NCI-H1694 treated with DMSO at 0.1 percent for 48 hours (cell line): ENCODE measurements at regions not wholly inside any gene's neighbourhood (a gene's known extent, or its start where the extent isn't known, plus 50 kb on each side); places are given as distances from the start of the nearest gene placed in this dataset.

ENCODE experiments used
- DNase-seq: peaks from one replicate; lab custom pipeline; 2025; lab: John Stamatoyannopoulos, UW

- no peak for DNase-seq
Observed at GRCh38 chr18:78071166-78071710, 821.6 kb downstream of the GALR1 start.

DNA sequence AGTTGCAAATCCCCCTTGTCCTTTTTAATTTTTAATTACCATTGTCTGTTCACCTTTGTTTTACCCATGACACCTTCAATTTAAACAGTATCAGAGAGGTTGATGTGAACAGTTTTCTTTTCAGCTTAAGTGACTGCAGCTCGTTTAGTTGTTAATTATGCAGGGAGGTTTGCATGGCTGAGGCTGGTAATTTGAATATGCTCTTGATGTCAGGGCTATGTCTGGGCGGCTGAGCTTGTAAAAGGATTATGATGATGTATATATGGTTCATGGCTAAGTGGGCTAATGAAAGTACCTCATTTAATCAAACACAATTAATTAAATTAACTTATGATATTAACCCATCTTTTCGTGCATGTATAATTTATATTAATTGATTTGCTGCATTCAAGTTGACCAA is 822.1 kb downstream of the GALR1 start:
- DNase-seq = no peak

DNA sequence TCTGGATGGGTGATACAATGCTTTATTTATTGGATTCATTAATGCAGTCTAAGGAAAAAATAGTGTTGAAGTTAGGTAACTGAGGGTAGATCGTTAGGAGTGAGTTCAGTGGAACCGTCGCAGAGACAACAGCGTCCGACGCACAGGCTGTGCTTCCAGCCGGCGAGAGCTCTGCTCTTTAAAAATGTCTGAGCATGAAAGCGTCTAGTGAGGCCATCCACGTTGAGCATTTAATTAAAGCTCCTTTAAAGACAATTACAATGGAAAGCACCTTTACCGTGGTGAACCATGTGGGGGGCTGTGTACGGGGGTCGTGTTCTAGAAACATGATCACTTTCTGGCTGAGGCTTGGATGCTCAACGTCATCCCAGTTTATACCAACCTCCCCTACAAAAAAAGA is 822.7 kb downstream of the GALR1 start:
- DNase-seq = no peak

GRCh38 chr18:78073275-78073674 is 823.6 kb downstream of the GALR1 start:
- peak; percentile 21 for DNase-seq

- DNase-seq = no peak
Observed at GRCh38 chr18:78074400-78075020, 824.9 kb downstream of the GALR1 start.

DNA sequence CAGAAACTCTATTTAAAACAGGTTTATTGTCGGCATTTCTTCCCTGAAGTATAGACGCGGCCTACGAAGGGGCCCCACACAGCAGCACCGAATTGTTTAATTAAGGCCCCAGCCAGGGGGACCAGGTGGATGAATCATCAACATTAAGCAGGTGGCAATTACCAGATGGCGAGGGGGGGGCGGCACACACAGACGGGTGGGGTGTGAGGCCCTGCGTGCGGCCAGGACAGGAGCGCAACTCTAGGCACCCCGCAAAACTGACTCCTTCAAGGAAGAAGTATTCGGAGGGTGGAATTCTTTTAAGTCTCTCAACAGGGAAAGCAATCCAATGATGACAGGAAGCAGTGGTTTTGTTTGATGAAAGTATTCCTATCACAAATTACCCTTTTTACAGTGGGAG is 830.4 kb downstream of the GALR1 start:
- DNase-seq = no peak

GRCh38 chr18:78080761-78081160 is 831.1 kb downstream of the GALR1 start:
- no peak for DNase-seq

GRCh38 chr18:78082816-78083215 is 833.2 kb downstream of the GALR1 start:
- DNase-seq = no peak

GRCh38 chr18:78085241-78086185 is 835.9 kb downstream of the GALR1 start:
- no peak for DNase-seq

DNA sequence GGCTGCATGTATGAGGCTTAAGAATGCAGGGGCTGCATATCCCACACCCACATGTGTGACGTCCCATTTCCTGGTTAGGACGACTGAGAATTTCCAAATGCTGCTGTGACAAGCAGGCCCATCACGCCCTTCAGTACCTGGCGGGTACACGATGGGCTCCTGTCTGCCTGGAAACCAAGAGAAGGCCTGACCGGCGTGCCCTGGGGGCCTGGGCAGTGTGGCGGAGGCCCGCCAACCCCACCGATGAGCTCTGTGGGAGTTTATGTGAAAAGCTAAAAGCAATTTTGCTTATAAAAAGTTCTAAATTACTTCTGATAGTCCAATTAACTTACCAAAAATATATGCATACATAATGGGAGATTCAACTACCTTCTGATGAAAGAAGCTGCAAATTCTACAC is 837.3 kb downstream of the GALR1 start:
- no peak for DNase-seq

DNA sequence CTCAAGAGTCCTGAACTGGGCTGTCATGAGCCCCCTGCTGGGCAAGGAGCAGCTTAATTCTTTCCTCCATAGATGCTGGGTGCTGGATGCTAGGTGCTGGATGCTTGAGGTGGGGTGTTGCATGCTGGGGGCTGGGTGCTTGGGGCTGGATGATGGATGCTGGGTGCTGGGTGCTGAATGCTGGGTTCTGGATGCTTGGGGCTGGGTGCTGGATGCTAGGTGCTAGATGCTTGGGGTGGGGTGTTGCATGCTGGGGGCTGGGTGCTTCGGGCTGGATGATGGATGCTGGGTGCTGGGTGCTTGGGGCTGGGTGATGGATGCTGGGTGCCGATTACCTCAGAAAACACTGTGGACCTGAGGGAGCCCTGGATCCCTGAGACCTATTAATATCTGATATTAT is 837.7 kb downstream of the GALR1 start:
- no peak for DNase-seq

GRCh38 chr18:78090584-78090983 is 840.9 kb downstream of the GALR1 start:
- DNase-seq = no peak

DNA sequence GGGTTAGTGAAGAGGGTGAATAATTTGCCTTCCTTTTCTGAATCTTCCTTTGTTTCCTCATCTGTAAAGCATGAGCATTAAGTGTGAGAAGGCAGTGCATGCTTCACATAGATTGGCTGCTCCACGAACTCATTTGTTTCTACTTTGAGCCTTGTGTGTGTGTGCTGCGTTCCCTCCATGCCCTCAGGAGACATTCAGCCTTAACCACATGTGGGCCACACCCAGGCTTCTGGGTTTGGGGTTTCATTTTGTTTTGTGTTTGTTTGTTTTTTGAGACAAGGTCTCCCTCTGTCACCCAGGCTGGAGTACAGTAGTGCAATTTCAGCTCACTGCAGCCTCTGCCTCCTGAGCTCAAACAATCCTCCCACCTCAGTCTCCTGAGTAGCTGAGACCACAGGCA is 843.3 kb downstream of the GALR1 start:
- DNase-seq = no peak

DNA sequence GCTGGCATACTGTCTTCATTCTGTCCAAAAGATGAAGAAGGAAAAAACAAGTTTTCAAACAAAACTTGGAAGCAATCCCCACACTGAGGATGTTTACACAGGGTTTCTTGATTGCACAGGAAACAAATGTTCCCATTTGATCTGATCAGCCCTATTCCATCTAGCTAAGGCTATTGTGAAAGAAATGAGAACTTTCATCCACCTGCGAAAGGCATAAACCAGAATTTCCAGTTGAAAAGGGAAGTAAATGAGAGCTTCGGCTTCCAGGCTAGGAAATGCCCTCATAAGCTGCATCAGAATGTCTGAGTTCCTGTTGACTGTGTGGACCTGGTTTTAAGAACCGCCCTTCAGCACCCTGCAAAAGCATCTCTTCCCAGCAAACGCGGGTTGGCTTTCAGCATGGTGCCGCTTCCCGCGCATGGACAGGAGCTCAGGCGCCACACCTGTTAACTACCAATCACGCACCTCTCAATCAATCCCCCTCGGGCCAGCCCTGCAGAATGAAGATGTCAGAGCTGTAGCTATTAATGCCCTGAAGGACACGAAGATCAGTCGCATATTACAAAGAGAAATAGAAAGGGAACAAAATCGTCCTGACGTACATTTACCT is 850.4 kb downstream of the GALR1 start:
- DNase-seq = no peak

GRCh38 chr18:78101091-78101490 is 851.4 kb downstream of the GALR1 start:
- DNase-seq = no peak

- no peak for DNase-seq
Observed at GRCh38 chr18:78102135-78102534, 852.5 kb downstream of the GALR1 start.

GRCh38 chr18:78105611-78106010 is 856.0 kb downstream of the GALR1 start:
- DNase-seq = no peak

GRCh38 chr18:78106946-78107345 is 857.3 kb downstream of the GALR1 start:
- no peak for DNase-seq

DNA sequence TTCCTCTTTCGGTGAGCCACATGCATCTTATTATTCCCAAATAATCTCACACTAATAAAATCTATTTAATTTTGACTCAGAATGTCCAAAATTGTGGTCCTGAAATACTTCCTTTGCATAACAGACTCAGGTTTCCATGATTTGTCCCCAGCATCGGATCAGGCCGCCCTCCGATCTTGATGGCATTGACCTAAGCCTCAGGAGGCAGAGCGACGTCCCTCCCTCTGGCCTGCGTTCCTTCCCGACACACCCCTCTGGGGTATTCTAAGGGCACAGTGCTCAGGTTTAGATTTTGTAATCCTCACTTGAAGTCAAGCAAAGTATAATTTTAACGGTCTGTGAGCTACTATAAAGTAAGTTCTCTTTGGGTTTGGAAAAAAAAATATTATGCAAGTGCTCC is 857.7 kb downstream of the GALR1 start:
- DNase-seq = no peak

DNA sequence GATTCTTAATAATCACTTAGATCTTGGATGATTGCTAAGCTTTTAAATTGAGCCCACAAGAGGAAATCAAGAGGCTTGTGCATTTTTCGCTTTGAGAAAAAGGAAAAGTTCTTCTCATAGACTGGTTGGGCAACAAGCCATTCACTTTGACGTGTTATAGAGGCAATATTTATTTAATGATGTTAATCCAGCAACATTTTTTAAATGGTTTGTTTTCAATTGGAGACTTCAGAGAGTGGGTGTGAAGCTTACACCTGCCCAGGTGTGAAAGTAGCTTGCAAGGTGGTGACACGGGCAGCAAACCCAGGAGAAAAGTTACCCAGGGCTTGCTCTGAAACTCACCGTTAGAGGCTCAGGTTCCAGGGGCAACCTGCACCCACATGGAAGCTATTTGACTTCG is 858.9 kb downstream of the GALR1 start:
- DNase-seq = no peak

- DNase-seq = no peak
Observed at GRCh38 chr18:78113136-78113939, 863.7 kb downstream of the GALR1 start.

GRCh38 chr18:78113940-78114251 is 864.2 kb downstream of the GALR1 start:
- no peak for DNase-seq
